CD4-positive, alpha-beta T cell treated with Interleukin-15 for 4 hours (primary cell): ENCODE measurements at regions not wholly inside any gene's neighbourhood (a gene's known extent, or its start where the extent isn't known, plus 50 kb on each side); places are given as distances from the start of the nearest gene placed in this dataset.

ENCODE experiments used
- DNase-seq: peaks from one replicate; pipeline ENCODE4 v3.0.0-alpha.2; 2020; ENCODE audit warnings: low spot score

DNA sequence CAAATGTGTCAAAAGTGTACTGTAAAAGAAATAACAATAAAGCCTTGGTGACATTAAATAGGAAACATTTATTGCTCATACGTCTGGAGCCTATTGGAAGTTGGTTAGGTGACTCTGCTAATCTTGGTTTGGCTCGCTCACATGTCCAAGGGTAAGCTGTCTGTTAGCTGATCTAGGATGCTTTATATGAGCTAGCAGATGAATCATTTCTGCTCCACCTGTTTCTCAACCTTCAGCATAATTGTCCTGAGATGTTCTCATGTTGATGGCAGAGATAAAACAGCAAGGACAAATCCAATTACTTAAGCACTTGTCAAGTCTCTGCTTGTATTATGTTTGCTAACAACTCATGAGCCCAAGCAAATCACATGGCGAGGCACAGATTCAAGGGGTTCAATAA, 56.0 kb upstream of the CD53 start:
- no peak for DNase-seq

DNA sequence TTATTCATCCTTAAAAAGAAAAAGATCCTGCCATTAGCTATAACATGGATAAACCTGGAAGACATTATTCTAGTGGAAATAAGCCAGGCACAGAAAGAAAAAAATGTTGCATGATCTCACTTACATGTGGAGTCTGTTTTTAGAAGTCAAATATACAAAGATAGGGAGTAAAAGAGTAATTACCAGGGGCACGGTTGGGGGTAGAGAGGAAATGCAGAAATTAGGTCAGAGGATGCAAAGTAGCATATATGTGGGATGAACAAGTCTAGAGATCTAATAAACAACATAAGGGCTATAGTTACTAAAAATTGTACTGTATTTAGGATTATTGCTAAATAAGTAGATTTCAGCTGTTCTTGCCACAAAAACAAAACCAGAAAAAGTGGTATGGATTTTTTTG, 61.4 kb upstream of the CD53 start:
- DNase-seq, result no peak

DNA sequence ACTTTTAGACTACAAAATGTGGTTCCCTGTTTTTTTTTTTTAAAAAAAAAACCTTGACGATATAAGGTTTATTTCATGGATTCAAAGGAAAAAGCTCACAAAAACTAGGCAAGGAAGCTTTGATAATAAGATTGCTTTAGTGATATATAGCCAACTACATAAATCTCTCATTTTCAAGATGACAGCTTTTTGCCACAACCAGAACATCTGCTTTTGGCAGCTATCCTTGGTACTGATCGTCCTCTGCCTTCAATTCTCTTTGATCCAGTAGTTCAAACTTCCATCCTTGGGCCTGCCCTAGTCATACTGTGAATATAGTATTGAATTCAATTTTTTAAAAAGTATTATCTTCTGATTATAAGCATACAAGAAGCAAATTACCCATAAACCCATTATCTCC, 72.9 kb upstream of the CD53 start:
- DNase-seq, result no peak

DNA sequence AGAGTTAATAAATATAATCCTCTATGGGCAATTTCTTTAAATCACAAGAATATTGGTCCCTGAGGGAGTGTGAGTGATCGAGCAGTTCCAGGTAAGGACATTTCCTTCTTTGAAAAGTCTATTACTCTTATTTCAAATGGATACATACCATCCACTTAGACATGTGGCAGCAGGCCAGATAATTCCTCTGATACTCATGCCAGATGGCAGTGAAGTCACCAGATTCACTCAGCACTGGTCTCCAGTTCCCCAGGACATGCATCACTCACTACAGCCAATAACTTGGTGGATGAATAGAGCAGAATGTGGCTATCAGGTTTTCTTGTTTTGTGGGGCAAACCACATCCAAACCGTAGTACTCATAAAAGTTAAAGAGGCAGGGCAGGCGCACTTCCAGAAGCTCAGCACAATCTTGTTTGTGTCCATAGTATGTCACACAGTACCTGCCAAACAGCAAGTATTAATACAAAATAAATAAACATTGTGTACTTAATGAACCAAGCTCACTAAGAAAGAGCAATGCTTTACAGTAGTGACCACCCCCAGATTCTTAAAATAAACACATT, 74.2 kb upstream of the CD53 start:
- no peak for DNase-seq

DNA sequence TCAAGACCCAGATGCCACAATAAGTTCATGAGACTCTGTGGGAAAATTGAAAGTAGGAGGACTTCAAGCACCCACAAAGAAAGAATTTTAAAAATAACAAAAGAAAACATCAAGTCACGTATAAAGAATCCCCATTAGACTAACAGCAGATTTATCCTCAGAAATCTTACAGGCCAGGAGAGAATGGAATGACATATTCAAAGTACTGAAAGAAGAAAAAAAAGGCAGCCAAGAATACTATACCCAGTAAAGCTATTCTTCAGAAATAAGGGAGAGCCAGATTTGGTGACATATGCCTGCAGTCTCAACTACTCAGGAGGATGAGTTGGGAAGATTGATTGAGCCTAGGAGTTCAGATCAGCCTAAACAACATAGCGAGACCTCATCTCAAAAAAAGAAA, 84.3 kb upstream of the CD53 start:
- no peak for DNase-seq

DNA sequence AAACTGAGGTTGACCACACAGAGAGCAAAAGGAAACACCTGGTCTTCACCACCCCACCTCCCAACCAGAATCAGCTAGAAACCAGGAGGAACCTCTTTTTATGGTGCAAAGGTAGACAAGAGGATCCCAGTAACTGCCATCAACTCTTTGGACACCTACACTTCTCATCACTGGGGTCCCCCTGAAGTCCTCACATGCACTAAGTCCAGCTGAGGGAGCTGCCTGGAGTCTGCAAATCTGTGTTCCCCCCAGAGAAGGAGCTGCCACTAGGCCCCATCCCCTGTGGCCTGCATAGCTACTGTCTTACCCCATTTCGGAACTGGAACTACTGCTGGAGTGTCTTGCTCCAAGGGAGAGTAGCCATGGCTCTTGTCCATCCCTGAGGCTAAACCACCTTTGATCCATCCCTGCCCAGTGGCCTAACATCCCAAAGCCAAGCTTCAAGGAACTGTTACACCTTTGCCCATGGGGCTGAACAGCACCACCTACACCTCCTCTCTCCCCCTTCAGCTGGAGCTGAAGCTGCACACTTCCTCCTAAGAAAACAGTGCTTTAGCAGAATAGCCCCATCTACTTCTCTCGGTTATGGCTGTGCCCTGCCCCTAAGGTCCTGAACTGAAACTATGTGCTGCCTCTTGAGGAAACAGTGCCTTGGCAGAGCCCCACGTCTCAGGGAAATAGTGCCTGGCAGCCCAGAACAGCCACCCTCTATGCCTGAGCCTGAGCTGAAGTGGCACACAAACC, 85.4 kb upstream of the CD53 start:
- peak; percentile 45 for DNase-seq

DNA sequence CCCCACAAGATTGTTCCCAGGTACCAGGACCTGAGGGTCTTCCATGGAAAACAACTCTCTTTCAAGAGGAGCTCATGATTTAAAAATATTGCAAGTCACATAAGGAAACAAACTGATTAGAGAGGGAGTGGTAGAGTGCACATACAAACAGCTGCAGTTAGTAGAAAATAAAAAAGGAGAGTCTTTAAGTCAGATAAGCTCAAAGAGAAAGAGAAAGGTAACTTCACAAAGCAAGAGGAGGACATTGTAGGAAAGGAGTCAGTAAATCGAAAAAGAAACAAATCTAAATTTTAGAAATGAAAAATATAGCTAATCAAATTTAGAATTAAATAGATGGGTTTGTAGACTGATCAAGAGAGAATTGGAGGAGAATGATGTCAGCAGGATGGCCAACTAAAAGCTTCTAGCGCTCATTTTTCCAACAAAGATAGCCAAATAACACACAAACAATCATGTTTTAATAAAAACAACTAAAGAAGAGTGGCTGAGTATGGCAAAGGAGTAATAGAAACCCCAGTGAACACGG, 86.1 kb upstream of the CD53 start:
- DNase-seq, result no peak

DNA sequence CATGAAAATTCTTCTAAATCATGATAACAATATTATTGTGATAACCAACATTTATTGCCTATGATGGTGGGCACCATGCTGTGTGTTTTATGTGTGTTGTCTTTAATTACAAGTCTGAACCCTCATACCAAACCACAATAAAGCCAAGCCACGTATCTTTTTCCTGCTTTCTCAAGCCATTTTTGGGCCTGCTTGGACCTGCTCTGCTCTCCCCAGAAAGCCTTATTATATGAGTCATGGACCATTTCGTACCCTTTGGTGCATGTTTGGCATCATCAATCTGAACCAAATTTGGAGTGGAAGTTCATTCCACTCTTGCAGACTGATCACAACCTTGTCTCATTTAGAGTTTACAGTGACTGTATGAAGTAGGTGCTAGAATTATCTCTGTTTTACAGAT, 87.3 kb upstream of the CD53 start:
- DNase-seq, result no peak

DNA sequence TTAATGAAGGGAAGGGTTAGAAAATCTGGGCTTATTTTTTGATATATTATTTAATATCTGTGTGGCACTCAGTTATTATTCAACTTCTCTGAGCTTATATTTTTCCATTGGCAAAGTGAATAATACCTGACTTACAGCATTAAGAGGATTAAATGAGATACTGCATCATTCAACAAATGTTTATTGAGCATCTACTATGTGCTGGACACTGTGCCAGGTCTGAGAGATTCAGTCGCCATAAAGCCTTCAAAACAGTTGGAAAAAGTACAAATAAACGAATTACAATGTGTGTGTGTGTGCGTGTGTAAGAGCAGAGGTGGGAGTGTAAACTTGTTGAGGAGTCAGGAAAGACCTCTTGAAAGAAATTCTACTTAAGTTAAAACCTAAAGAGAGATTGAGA, 87.9 kb upstream of the CD53 start:
- no peak for DNase-seq

DNA sequence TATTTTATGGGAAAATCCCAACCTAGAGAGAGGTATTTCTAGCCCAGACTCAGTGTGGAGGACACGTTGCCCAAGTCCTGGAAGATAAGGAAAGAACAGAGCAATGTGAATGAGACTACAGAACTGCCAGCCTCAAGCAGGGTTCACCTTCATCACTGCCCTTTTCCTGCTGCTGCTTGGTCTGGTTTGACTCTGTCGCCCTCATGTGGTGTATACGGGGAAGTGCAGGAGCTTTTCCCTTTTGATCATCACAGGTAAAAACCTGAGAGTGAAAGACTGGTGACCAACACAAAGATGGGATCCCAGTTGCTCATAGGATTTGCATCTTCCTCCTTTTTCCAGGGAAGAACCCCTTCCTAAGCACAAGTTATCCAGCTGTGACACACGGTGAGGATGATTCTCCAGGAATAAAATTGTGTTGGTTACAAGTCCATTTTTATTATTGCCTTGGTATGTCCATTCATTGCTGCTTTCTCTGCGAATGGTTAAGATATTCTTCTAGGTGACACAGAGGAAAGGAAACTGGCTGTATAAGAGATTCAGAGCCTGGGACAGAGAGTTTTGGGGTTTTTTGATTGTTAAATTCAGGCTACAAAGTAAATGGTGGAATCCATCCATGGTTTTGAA, 89.5 kb upstream of the CD53 start:
- peak; percentile 80 for DNase-seq

DNA sequence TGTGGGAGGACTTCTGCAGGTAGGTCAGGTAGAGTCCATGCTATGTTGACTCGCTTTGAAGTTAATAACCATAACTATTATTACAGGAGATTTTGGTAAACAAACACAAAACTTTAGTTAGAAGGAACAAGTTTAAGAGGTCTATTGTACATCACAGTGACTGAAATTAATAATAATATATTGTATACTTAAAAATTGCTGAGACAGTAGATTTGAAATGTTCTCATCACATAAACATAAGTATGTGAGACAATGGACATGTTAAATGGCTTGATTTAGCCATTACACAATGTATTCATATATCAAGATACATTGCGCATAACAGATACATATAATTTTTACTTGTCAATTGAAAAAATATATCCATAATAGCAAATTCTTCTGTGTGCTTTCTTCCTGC, 91.4 kb upstream of the CD53 start:
- no peak for DNase-seq

DNA sequence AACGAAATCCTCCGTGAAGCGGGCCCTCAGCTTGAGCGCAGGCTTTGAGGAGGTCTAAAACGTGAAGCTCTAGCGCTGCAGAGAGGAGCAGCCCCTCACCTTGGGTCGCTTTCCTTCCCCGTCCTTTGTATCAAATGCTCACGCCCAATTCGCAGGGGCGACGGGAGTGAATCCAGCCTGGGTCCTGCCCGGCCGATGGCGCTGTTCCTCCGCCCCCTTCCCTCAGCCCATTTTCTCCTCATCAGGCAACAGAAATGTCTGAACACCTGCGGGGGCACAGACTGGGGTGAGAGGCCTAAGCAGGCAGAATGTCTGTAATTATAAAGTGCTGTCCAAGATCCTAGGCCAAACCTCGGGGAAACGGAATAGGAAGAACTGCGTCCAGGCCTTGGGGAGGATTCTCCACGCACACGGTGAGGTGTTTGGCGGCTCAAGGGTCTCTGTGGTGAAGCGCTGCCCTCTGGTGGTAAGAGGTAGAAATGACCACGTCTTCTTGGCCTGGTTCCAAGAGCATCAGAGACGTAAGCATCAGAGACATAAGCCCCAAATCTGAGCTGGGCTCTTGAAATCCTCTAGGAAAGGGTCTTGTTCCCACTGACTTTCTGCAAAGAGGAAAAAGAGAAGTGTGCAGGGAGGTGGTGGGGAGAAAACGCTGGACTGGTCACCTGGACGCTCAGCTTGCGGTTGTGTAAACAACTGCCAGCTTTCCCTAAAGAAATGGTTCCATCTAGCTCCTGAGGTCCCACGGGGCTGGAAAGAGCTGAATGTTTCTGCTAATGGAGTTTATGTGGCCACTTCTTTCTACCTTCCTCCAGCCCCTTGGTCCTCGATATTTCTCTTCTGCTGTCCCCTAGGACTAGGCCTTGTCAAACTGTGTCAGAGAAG, 92.1 kb upstream of the CD53 start:
- DNase-seq, result peak; percentile 81

DNA sequence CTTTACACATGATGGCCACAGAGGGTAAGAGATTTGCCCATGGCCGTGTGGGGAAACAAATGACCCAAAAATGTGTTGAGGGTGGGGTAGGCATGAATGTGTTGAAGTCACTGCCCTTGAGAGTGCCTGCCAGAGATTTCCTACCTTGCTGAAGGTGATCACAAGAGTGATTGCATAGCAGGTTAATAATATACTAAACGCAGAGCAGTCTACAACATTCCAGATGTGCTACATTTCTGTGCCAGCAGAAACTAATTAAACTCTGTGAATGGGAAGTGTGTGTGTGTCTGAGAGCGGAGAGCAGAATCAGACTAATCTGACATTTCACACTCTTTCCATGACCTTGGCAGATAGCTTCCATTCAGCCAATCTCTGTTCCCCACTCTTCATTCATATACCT, 93.3 kb upstream of the CD53 start:
- DNase-seq, result no peak

DNA sequence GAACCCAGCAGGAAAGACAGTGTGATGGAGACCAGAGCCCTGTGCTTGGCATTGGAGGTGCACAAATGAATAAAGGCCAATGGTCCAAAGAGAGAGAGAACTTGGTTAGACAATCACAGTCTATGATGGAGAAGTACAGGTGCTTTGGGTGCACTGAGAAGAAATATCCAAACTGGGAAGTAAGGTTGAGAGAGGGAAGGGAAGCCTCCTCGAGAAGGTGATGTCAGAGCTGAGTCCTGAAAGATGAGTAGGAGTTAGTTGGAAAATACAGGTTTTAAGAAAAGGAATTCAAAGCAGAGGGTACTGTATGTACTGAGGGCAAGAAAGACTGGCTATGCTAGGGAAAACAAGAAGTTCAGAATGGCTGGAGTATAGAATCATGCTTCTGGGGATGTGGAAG, 94.1 kb upstream of the CD53 start:
- DNase-seq, result no peak

DNA sequence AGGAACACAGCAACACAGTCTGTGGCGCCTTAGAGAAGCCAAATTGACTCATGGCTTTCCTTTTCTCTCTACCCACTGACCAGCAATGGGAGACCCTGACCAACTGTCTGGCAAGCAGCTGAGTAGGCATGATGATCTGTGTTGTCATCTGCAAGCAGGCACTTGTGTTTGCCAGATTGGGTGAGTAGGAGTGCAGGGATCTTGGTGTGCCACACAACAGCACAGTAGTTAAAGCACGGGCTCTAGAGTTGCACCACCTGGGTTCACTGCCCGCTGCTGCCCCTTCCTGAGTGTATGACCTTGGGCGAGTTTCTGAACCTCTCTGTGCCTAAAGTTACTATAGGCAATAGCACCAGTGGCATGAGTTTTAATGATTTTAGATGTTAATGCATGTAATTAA, 95.7 kb upstream of the CD53 start:
- DNase-seq, result no peak

DNA sequence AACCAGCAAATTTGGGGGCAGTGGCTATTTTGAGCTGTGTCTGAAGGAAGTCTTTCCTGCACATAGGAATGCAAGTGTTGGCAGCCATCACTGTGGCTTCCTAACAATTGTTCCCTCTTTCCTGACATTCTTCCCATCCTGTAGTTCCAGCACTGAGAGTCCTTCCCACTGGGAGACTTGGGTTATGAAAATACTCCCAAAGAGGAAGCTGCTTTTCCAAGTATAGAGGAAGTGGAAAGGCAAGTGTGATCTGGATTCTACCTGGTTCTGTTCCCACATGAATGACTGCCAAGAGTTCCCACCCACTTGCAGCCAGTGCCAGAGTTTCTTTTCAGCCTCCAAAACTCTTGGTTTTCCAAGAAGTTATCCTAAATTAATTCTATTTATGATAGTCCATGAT, 98.5 kb upstream of the CD53 start:
- DNase-seq, result no peak

DNA sequence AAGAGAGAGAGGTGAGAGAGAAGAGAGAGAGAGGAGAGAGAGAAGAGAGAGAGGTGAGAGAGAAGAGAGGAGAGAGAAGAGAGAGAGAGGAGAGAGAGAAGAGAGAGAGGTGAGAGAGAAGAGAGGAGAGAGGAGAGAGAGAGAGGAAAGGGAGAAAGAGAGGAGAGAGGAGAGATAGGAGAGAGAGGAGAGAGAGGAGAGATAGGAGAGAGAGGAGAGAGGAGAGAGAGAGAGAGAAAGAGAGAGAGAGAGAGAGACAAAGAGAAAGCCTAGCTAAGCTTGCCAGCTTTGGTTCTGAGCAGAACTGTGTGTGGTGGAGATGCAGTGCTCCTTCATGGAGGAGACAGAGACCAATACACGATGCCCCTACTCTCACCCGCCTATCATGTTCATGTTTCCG, 99.1 kb upstream of the KCNA3 start:
- DNase-seq, result no peak

DNA sequence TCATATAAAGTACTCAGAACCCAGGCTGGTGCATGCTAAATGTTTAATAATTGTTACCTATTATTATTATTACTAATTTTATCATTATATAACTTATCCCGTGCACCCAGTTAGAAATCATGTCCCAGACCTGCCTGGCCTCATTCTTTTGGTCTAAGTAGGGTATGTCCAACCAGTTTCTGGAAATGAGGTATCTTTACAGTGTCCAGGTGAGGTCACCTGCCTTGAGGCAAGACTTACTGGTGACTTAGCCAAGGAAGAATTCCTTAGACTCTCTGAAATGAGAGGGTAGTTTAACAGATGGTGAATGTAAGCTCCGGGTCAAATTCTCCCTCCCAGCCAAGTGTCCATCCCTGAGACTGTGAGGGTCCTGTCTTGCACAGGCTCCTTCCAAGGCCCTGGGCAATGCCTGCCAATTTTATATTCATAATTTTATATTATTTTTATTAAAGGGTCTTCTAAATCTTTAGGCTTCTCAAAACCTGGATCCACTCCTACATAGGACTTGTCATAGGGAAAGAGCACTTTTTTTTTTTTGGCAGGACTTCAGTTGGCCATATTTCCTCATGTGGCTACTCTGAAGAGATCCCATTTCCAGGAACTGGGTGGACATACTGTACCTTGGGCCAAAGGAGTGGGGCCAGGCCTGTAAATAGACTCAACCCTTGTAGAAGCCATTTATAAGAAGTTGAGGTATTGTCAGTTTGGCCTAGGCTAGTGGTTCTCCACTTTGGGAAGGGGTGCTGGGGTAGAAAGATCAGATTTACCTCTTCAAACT, 96.7 kb upstream of the KCNA3 start:
- no peak for DNase-seq

DNA sequence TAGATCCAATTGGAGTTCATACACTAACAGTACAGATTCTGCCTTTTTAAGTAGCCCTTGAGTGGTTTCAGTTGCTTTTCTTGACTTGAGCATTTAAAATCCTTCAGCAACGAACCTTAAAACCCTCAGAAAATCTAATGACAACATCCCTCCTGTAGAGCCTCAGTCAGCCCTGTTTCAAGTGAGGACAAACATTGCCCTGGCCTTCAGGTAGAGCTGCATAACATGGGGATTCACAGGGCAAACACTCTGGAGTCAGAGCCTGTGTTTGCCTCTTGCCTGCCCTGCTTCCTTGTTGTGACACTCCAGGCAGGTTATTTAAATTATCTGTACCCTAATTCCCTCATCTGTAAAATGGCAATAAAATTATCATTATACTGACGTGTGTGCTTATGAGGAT, 96.1 kb upstream of the KCNA3 start:
- DNase-seq, result no peak

DNA sequence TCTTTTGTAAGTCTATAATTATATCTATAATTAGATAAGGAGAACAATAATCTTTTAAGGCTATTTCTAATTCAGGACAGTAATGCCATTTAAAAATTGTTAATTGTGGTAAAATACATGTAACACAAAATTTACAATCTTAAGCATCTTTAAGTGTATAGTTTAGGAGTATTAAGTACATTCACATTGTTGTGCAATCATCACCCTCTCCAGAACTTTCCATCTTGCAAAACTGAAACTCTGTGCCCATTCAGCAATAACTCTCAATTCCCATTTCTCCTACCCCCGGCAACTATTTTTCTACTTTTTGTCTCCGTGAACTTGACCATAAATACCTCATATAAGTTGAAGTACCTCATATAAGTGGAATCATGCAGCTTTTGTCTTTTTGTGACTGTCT, 93.9 kb upstream of the KCNA3 start:
- no peak for DNase-seq

DNA sequence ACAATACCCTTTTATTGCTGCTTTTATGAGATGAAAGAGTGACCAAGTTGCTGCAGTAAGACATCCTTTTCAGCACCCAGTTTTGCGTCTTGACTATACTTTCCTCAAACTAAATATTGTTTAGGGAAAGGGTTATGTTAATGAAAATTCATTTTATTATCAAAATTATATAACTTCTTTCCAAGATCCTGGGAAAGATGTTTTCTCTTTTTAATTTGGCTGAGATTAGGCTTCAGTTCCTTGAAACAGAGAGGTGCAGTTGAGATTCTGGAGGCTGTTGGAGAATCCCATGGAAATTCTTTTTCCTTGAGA, 91.6 kb upstream of the KCNA3 start:
- no peak for DNase-seq
